ENCODE measurements at regions not wholly inside any gene's neighbourhood (a gene's known extent, or its start where the extent isn't known, plus 50 kb on each side); places are given as distances from the start of the nearest gene placed in this dataset.

DNA sequence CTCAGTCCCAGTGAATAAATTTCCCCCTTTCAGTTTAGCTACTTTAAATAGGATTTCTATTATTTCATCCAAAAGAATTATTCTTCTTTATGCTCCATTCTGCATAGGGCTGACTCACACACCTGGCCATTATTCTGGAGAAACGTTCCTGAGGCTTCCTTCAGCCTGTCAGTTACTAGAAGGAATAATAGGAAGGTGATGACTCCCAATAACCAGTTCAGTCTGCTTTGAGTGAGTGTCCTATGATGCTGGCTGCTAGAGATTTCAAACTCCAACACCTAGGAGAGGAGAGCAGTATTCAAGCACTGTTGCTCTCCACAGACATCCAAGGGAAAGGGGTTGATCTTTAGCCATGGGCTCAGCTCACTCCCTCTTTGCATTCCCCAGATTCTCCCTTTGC lies 117.8 kb downstream of the KCTD12 start:
- TF ChIP-seq POLR2A (IDR thresholded peaks at IDR 0.05; ENCODE audit: low read depth) (no peak), CTCF (IDR thresholded peaks at IDR 0.05) (no peak)
